Endodermal cell (in vitro differentiated cells): ENCODE measurements at regions not wholly inside any gene's neighbourhood (a gene's known extent, or its start where the extent isn't known, plus 50 kb on each side); places are given as distances from the start of the nearest gene placed in this dataset.

Experiments used
- DNase-seq: peaks from one replicate; pipeline ENCODE4 v3.0.0-alpha.2; 2017
- H3K27ac ChIP-seq: 2 replicates; pipeline ENCODE4 v1.5.1; 2013; ENCODE audit warnings: mild to moderate bottlenecking, low read depth, low read length, moderate library complexity
- H3K27me3 ChIP-seq: 2 replicates; pipeline ENCODE4 v1.6.1; 2013; ENCODE audit warnings: mild to moderate bottlenecking, low read length, moderate library complexity; ENCODE audit not compliant: insufficient read depth, control insufficient read depth, poor library complexity, severe bottlenecking
- H3K36me3 ChIP-seq: 2 replicates; pipeline ENCODE4 v1.7.0; 2013; ENCODE audit warnings: mild to moderate bottlenecking, low read length, moderate library complexity; ENCODE audit not compliant: control insufficient read depth, insufficient read depth
- H3K4me1 ChIP-seq: one replicate; pipeline ENCODE4 v1.7.0; 2013; ENCODE audit warnings: low read length; ENCODE audit not compliant: control insufficient read depth, insufficient read depth
- H3K4me3 ChIP-seq: 2 replicates; pipeline ENCODE4 v1.5.1; 2013; ENCODE audit warnings: mild to moderate bottlenecking, low read length, moderate library complexity
- H3K9ac ChIP-seq: 2 replicates; pipeline ENCODE4 v1.6.1; 2013; ENCODE audit warnings: mild to moderate bottlenecking, low read length, moderate library complexity; ENCODE audit not compliant: poor library complexity, severe bottlenecking; ENCODE audit errors: extremely low read depth
- H3K9me3 ChIP-seq: 2 replicates; pipeline ENCODE4 v1.6.1; 2013; ENCODE audit warnings: mild to moderate bottlenecking, low read length, moderate library complexity; ENCODE audit not compliant: control insufficient read depth
- H3K27ac Mint-ChIP-seq: 2 replicates; pipeline ENCODE4 v1.8.0; 2020; ENCODE audit warnings: mixed read lengths
- H3K27me3 Mint-ChIP-seq: 2 replicates; pipeline ENCODE4 v1.8.0; 2021; ENCODE audit warnings: mild to moderate bottlenecking, mixed read lengths; ENCODE audit not compliant: insufficient read depth
- H3K36me3 Mint-ChIP-seq: 2 replicates; pipeline ENCODE4 v1.8.0; 2020; ENCODE audit warnings: low read depth, mixed read lengths
- H3K4me1 Mint-ChIP-seq: 2 replicates; pipeline ENCODE4 v1.8.0; 2020; ENCODE audit warnings: mixed read lengths
- H3K4me3 Mint-ChIP-seq: 2 replicates; pipeline ENCODE4 v1.8.0; 2020; ENCODE audit warnings: mild to moderate bottlenecking, moderate library complexity, mixed read lengths
- H3K9me3 Mint-ChIP-seq: 2 replicates; pipeline ENCODE4 v1.8.0; 2020; ENCODE audit warnings: mild to moderate bottlenecking, mixed read lengths
- CTCF ChIP-seq: fragments of 200-600 bp; sonication (generic); conservative IDR thresholded peaks from 2 replicates; pipeline ENCODE4 v1.5.0; 2021; ENCODE audit warnings: antibody characterized with exemption, mild to moderate bottlenecking
- WGBS, 2 experiments: methylation state at CpG; one replicate each; pipeline versions ENCODE4 v1.1.5 to v1.1.7; 2013; ENCODE audit warnings: missing lambda C conversion rate in 2 of 2, mixed read lengths in 1 of 2; ENCODE audit not compliant: insufficient coverage in 1 of 2, insufficient read length in 1 of 2; 5-methylcytosine and 5-hydroxymethylcytosine counted together

GRCh38 chr14:101065246-101065645 lies 161.7 kb upstream of the RTL1 start:
- 96 to 97% methylated on average over 13 to 27 of the region's 27 CpGs for WGBS, 2 experiments
- TF ChIP-seq CTCF, result no peak
- Mint-ChIP-seq H3K4me3 (no peak overlapping the region), H3K27ac (no peak overlapping the region), H3K9me3 (peaks cover 12% of the 10 kb centered on the region), H3K27me3 (no peaks in the 10 kb centered on the region), H3K36me3 (no peaks in the 10 kb centered on the region), H3K4me1 (peaks cover 1% of the 10 kb centered on the region)
- Histone ChIP-seq H3K4me1 (no peaks in the 10 kb centered on the region), H3K9me3 (no peaks in the 10 kb centered on the region), H3K4me3 (no peak overlapping the region), H3K27ac (no peak overlapping the region), H3K36me3 (no peaks in the 10 kb centered on the region), H3K27me3 (no peaks in the 10 kb centered on the region), H3K9ac (no peak overlapping the region)
- no peak for DNase-seq

GRCh38 chr14:101065696-101066694 lies 162.5 kb upstream of the RTL1 start:
- no peaks in the 10 kb centered on the region for H3K9me3 ChIP-seq
- Mint-ChIP-seq H3K9me3 (peaks cover 8% of the 10 kb centered on the region), H3K27me3 (no peaks in the 10 kb centered on the region), H3K36me3 (no peaks in the 10 kb centered on the region), H3K4me3 (no peak overlapping the region), H3K4me1 (peaks cover 1% of the 10 kb centered on the region), H3K27ac (no peak overlapping the region)
- no peak overlapping the region for H3K4me3 ChIP-seq
- H3K9ac ChIP-seq, result no peak overlapping the region
- H3K27ac ChIP-seq, result no peak overlapping the region
- peak; percentile 20 for DNase-seq
- H3K4me1 ChIP-seq, result no peaks in the 10 kb centered on the region
- H3K27me3 ChIP-seq, result no peaks in the 10 kb centered on the region
- no peaks in the 10 kb centered on the region for H3K36me3 ChIP-seq
- WGBS, 2 experiments, result 92 to 95% methylated on average over 20 to 43 of the region's 43 CpGs
- TF ChIP-seq CTCF, result no peak

GRCh38 chr14:101066826-101067510 lies 163.4 kb upstream of the RTL1 start:
- H3K4me1 ChIP-seq, result no peaks in the 10 kb centered on the region
- peaks cover 6% of the 10 kb centered on the region for H3K4me1 Mint-ChIP-seq
- no peaks in the 10 kb centered on the region for H3K27me3 ChIP-seq
- TF ChIP-seq CTCF, result no peak
- no peaks in the 10 kb centered on the region for H3K36me3 ChIP-seq
- no peak overlapping the region for H3K27ac ChIP-seq
- no peaks in the 10 kb centered on the region for H3K36me3 Mint-ChIP-seq
- peaks cover 4% of the 10 kb centered on the region for H3K9me3 Mint-ChIP-seq
- no peak overlapping the region for H3K4me3 ChIP-seq
- 90 to 92% methylated on average over 10 to 12 of the region's 12 CpGs for WGBS, 2 experiments
- H3K27ac Mint-ChIP-seq, result no peak overlapping the region
- H3K4me3 Mint-ChIP-seq, result no peak overlapping the region
- no peak overlapping the region for H3K9ac ChIP-seq
- no peaks in the 10 kb centered on the region for H3K27me3 Mint-ChIP-seq
- peak; percentile 16 for DNase-seq
- no peaks in the 10 kb centered on the region for H3K9me3 ChIP-seq
